EH (cell line): ENCODE measurements at regions not wholly inside any gene's neighbourhood (a gene's known extent, or its start where the extent isn't known, plus 50 kb on each side); places are given as distances from the start of the nearest gene placed in this dataset.

Experiments
- DNase-seq: peaks from one replicate; pipeline ENCODE4 v3.0.0-alpha.2; 2015; ENCODE audit warnings: low read depth

DNA sequence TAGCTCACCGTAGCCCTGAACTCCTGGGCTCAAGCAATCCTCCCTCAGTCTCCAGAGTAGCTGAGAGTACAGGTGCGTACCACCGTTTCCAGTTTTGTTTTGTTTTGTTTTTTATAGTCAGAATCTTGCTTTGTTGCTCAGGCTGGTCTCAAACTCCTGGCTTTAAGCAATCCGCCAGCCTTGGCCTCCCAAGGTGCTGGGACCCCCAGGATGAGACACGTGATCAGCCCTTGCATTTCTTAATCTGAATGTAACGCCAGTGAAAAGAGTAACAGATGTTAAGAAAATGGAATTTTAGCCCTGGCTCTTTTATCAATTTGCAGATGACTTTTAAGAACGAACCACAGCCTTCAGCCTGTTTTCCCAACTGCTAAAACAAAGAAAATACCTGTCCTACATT lies 451.3 kb downstream of the SHQ1 start:
- no peak for DNase-seq

DNA sequence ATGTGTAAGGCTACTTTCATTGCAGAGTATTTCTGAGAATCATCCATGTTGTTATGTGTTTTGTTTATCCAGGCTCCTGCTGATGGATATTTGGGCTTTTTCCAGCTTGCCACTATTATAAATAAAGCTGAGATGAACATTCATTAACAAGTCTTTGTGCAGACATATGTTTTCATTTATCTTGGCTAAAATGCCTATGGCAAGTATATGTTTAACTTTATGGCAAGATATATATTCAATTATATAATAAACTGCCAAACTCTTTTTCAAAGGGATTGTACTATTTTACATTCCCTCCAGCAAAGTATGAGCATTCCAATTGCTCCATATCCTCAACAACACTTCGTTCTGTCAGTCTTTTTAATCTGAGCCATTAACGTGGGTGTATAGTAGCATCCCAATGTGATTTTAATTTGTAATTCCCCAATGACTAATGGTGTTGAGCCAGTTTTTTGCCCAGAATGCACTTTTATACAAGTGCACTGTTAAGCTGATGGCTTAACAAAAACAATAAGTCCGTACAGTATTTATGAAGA lies 452.4 kb downstream of the SHQ1 start:
- DNase-seq: peak; percentile 69

DNA sequence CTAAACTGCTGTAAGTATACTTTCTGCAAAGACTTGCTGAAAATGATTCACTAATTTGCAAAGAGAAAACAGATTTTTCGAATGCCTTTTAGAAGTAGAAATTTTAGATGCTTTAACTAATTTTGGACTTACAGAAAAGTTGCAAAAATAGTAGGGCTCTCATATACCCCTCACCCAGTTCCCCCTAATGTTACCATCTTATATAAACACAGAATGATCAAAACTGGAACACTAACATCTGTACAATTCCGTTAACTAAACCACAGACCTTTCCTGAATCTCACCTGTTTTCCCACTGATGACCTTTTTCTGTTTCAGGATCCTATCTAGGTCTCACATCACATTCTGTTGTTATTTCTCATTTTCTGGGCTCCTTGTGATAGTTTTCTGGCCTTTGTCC lies 454.8 kb downstream of the SHQ1 start:
- no peak for DNase-seq

DNA sequence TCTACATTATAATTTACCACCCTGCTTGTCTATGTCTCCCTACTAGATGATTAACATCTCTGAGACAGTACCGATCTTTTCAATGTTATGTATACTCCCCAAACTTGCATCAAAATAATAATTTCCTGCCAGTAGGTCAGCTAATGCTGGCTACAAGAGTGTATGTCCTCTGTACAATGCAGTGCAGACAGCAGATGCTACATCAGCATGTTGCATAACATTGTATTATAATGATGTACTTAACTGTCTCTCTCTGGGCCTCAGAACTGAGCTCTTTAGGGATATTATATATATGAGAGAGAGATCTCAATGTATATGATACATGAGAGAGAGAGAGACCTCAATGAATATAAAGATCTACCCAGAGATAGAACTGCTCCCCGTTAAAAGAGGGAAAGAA lies 456.6 kb downstream of the SHQ1 start:
- no peak for DNase-seq

DNA sequence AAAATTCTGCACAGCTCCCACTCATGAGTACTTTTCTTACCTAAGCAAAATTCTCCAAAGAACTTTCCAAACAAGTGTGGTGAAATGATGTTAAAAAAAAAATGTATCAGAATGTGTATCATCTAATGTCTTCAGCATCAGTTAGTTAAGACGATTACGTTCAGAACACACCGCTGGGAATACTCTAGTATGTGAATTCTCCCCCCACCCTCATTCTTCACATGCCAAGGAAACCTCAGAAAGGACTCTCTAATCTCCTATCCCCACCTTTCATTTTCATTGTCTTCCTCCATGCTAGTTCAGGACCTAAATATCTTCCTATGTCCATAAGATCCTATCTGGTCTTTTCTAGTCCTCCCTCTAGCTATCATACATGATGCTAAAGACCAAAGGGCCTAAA lies 457.4 kb downstream of the SHQ1 start:
- peak; percentile 25 for DNase-seq

DNA sequence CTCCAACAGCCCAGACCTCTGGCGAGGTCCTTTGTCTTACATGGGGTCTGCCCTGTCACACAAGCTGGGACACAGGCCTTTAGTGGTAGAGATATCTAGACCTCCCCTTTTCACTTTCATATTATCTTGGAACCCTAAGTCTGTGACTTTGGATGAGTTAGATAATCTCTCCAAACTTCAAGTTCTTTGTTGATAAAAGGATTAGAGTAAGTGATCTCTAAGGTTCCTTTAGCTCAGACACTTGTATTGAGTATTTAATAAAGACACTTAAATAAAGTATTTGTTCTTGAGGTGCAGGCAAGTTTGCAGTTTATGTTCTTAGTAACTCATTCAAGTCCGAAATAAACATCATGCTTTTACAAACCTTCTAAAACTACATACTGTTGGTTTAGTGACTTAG lies 459.6 kb downstream of the SHQ1 start:
- no peak for DNase-seq

DNA sequence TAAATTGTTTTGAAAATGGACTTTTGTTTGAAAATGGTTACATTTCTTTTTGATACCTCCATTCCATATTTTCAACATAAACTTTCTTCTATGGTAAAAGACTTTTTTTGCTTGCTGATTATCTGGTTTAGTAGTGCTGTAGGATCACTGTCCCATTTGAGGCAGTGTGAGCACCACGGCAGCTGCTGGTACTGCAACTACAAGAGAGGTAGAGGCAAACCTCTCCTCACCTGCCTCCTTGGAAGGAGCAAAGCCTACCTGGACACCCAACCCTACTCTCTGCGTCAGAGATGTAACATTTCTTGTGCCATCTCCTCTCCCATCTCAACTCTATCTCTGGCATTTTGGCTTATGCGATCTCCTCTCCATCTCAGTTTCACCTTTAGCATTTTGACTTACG lies 460.1 kb downstream of the SHQ1 start:
- DNase-seq: no peak

DNA sequence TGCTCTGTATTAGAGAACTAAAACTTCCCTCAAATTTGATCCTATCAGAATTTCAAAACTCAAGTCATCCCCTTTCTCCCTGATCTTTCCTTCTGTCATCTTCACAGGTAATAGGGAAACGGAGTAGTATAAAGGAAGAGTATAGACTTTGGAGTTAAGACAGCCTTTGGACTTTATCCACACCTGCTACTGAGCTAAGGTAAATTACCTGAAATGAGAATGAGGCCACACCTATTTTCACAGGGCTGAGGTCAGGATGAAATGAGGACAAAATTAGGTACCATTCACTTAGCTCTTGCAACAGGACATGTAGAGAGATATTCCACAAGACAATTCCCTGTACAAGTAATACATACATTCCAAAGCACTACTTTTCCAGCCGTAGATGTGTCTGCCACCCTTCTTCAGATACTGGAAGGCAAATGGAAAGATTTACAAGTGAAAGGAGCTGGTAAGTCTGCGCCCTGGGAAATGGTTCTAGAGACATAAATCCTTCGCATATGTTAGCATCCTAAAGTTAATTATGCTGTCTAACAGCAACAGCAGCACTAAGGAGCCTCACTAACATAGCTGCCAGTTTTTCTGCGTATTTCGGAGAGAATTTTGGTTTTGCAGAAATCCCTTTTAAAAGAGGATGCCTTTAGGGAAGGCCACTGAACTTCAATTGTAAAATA lies 461.8 kb downstream of the SHQ1 start:
- no peak for DNase-seq

DNA sequence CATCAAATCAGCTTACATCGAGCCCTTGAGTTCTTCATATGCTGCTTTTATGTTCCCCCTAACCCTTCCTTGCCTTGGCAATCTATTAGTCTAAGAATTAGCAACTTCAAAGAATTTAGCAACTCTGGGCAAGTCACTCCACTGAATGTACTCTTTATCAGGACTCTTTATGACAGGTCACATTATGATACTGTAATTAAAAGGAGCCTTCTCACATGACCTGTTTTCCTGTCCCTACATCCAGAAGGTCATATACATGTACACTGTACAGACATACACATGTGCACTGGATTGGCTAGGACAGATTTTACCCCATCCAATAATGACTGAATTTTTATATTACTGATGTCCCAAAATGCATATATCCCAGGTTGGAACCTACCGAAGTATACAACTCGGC lies 463.1 kb downstream of the SHQ1 start:
- DNase-seq: no peak

DNA sequence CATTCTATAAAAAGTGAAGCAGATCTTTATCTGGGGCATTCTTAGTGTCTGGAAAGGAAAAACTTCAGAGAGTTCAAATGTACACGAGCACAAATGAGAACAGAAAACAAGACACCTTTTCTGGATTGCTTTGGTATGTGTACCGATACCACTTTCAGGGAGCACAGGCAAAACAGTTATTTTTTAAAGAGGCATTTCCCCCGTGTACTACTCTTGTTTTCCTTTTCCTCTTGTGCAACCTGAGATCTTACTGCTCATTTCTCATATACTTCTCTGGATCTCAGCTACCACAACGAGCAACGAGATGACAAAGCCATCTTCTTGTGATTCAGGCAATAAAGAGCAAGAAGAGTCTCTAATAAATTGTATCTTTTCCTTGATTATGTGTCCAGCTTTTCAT lies 463.6 kb downstream of the SHQ1 start:
- DNase-seq: peak; percentile 28

DNA sequence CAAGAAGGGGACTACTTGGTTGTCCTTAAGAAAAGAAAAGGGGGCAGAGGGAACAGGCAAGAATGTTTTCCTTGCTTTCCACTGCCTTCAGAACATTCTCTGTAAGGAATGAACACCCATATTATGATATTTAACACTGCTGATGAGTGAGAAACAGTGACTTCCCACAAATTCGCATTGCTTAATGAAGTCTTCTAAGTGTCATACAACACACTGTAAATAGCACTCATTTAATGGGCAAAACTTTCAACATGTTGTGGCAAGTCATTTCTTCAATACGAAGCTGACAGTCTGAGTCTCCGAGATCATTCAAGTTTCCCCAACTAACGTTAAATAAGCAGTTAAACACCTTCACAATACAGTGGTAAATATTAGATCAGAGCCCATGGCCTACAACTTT lies 464.4 kb downstream of the SHQ1 start:
- DNase-seq: no peak

DNA sequence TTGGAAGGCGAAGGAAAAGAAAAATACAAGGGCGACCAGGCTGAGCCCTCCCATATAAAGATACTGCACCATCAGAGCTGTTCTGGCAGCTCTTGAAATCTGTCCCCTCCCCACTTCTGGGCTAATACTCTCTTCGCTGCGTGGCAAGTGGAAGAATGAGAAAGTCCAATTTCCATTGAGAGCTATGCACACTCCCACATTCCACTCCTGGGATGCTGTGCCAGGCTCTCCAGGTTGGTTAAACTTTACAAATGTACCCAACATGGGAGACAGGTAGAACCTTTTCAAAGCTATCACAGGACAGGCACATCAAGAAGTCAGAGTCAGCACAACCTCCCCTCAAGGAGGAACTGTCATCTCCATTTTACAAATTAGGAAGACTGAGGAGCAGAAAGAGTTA lies 465.0 kb downstream of the SHQ1 start:
- no peak for DNase-seq

DNA sequence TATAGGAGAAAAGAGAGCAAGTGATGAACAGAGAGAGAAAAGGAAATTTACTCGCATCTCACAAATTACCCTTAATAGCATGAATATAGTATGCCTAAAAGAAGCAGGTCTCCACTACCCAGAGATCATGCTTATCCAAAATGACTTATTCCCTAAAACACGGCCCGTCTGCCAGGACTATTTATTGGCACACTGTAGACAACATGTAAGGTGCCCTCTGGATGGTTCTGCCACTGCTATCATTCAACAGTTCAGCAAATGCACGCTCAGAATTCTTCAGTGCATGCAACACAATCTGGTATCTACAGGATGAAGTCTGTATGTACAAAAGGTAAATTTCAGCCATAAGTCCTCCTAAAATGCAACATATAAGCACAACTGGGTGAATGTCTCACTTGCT lies 465.8 kb downstream of the SHQ1 start:
- no peak for DNase-seq

DNA sequence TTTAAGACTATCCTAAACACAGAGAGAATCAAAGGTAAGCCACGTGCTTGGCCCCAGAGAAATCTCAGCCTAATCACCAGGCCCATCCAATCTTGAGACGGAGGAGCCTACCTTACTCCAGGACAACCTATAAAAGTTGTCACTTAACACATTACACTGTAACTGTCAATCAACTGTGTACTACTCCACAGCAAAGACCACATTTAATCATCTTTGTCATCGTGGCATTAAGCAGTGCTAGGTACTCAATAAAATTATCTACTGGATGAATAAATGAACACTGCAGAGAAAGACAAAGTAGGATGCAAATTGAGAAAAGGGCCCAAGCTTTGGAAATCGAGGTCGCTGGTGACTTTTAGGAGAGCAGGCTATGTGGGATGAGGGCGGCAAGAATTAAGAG lies 466.7 kb downstream of the SHQ1 start:
- no peak for DNase-seq

DNA sequence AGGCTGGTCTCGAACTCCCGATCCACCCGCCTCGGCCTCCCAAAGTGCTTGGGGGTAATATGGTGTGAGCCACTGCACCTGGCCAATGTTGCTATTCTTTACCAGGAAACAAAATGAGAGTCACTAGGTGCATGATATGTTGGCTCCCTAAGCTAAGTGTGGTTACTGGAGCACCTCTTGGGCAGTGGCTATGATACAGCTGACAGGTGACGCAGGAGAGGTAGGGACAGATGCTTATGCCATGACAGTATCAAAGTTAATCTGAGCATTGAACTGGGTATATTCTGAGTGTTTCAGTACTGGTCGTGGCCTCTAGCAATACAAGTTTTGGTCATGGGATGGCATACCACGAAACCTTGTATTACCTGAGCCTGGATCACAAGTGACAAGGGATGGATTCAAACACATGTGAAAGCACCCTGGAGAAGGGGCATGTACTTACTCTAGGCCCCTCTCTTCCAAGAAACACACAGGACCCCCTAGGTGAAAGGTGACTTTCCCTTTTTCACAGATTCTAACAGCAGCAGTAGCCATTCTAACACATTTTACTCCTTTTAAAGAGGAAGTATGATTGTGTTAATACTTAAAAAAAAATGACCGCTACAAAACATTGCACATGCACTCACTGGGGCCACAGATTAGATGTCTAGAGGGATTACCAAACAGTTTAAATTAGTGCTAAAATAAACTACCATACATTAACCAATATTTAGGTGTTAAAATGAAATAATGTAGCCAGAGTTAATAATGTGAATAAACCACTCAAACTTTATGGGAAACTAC lies 467.3 kb downstream of the SHQ1 start:
- DNase-seq: no peak

DNA sequence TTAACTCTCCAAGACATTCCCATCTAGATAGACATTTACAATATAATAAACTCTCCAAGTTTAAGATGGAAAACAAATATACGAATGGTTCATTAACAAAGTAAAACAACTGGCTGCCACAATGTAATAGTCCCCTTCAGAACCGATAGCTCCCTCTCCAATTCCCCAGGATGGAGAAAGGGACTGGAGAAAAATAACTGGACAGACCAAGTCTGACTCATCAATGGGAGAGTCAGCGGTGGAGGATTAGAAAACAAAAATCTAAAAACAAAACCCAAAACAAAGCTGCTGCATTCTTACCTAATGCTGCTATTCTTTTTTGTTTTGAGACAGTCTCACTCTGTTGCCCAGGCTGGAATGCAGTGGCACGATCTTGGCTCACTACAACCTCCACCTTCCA lies 468.1 kb downstream of the SHQ1 start:
- DNase-seq: peak; percentile 53

DNA sequence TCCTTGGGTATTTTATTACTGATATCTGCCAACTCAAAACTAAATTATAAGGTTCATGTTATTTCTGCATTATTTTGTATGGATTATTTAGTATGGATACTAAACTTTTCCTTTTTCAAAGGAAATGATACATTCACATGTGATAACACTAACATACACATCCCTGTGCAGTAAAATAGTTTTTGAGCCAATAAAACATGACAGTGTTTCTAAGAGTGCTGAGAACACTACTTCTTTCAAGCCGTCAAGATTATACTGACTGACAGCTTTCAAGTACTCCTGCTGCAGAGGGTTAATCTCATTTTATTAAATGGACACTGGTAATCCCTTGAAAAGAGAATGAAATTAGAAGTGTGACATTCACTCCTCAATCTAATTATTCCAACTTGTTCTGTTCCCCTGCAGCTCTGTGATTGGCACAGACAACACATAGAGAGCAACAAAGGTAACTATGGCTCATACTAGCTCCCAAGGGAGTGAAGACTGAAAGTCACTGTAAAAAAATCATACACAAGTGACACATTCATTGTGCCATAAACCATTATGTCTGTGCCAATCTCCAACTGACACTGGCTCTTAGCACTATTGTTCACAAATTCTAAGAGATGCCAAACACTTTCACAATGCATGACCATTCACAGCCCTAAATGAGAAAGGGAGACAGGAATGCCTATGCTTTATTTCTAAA lies 468.6 kb downstream of the SHQ1 start:
- DNase-seq: peak; percentile 7

DNA sequence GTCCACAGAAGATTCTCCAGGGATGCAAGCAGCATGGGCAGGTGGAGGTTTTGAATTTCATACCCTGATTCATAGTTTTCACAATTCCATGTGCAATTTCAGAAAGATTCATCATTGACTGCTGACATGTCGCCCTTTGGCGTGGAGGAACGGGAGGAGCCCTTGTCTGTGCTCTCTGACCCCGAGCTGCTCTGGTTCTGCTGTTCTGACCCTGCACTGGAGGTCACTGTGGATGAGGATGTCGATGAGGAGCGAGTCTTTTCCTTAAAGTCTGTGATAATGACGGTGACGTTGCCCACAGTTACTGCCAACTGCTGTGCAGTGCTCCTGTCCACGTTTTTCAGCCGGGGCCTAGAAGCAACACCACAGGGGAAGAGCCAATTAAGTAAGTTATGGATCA lies 470.0 kb downstream of the SHQ1 start:
- DNase-seq: no peak

DNA sequence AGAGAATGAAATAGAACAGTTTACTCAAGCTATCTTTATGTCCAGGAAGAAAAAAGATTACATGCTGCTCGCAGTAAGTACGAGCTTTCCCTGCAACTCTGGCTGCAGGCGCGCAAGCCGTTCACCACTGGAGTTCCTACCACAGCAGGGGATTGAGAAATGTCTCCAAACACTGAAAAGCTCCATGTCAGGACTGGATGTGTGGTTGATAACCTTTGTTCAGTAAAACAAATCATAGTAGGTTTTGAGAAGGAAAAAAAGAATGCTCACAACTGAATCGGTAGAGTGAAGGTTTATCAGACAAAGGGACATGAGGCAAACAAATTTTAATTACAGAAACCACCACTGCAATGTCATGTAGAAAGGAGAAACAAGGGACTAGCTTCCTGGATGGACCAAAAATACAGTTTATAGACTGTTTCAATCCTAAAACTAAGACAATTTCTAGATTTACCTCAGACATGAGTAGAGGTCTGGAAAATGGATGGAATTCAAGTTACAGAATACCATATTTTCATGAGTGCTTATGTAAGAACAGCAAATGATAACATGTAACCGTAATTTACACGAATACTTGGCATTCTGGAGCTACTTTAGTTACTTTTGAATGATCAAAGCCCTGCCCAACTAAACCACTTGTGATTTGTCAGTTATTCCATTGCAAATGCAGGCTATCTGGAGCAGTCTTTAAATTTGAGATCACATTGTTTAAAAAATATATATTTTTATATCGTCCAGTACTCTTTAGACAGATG lies 471.1 kb downstream of the SHQ1 start:
- no peak for DNase-seq

DNA sequence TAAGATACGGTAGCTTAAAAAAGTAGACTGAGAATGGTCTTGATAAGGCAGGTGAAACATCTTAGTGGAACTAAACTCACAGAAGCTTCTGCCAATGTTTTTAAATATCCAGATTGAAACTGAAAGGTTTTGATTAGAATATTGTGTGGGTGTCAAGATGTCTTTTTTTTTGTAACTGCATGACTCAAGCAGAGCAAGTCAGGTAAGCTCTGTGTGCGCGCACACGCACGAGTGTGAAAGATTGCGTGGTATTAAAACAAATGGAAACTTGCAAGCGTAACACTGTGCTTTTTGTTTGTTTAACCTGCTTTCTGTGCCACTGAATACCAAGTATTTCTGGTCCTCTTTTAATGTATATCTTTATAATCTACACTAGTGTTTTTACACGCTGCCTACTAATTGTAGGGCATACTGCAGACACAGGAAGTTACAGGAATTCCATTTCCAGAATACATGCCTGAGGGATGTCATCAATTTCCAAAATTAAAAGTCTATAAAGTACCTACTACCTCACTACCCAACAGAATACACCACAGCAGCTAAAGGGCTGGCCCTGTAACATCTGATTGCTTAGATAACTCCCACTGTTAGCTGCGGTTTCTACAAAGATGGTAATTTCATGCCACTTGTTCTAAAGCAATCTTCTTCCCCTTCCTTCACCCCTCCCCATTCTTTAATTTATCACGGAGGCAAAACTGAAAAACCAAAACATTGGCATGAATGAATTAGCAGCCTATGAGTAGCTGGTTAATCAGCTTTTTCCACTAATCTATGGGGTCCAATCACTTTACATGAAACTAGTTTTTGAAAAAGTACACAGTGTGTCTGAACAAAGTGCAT lies 472.8 kb downstream of the SHQ1 start:
- DNase-seq: peak; percentile 38

DNA sequence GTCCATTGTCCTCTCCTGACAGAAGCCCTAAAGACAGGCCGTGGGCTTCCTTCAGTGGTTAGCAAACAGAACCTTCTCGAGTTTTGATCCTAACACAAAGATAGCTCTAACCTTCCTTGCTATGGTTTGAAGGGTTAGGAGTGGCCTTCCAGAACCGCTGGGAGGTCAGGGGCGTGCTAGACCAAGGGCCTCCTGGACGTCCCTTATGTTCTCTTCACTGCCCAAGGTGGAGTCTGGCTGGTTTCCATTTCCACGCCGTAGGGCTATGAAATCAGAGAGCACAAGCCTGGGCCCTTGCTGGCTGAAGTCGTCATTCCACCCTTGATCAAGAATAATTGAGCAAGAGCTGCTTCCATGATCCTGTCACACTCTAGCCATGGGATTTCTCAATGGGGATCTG lies 475.1 kb downstream of the SHQ1 start:
- no peak for DNase-seq
